Astrocyte of the cerebellum (primary cell): ENCODE measurements at regions not wholly inside any gene's neighbourhood (a gene's known extent, or its start where the extent isn't known, plus 50 kb on each side); places are given as distances from the start of the nearest gene placed in this dataset.
"Not testable (repeated sequence)": the region's sequence is repeated elsewhere in the genome, so short reads cannot be mapped to it uniquely, and the experiment has no call there.

ENCODE experiments used
- DNase-seq: peaks from one replicate; pipeline ENCODE4 v3.0.0-alpha.2; 2011; ENCODE audit warnings: low read depth
- H3K4me3 ChIP-seq: 2 replicates; pipeline ENCODE4 v1.5.1; 2011; ENCODE audit warnings: mild to moderate bottlenecking, low read depth, low read length, moderate library complexity
- CTCF ChIP-seq: IDR thresholded peaks from 2 replicates; pipeline ENCODE4 v1.5.1; 2012; ENCODE audit warnings: low read length, low read depth, moderate library complexity, mild to moderate bottlenecking; ENCODE audit errors: missing control alignments
- in situ Hi-C: cut with HindIII; loops from 2 replicates; pipeline ENCODE4 v1.10.0; 2017; ENCODE audit warnings: low sequenced_read_pairs

DNA sequence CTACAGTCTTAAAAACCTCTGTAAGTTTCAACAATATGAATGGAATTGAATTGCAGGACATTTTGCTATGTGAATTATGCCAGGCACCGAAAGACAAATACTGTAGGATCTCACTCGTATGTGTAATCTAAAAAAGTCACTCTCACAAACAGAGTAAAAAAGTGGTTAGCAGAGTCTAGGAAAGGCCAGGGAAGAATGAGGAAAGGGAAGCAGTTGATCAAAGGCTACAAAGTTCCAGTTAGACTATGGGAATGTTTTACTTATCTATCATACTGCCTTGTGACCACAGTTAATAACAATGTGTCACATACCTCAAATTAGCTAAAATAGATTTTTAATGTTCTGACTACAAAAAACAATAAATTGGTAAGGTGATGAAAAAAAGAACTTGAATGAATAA, 565.4 kb upstream of the BRINP3 start:
- in situ Hi-C loops = no loop called here
- DNase-seq = no peak
- no peak for TF ChIP-seq CTCF
- no peak overlapping the region for H3K4me3 ChIP-seq

- in situ Hi-C loops = no loop called here
- H3K4me3 ChIP-seq = no peak overlapping the region
- no peak for TF ChIP-seq CTCF
- no peak for DNase-seq
Measured at GRCh38 chr1:191049781-191050180, 572.1 kb upstream of the BRINP3 start.

GRCh38 chr1:191052888-191053287, 575.2 kb upstream of the BRINP3 start:
- no peak for TF ChIP-seq CTCF
- in situ Hi-C loops = no loop called here
- no peak for DNase-seq
- no peak overlapping the region for H3K4me3 ChIP-seq

DNA sequence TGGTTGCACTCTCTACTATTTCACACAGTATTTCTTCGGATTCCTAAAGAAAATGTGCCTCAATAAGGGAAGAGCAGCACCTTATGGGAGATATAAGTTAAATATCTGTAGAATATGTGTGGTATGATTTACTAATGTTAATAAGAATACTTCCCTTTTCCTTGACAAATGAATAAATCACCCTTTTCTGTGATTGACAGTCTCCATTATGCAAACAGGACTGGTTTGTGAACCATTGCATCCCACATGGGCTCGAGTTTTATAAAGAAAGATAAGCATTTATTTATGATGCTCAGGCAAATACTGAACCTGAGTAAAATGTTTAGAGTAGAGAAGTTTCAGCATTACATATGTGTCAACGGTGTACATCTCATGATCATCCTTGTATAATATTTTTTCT, 587.7 kb upstream of the BRINP3 start:
- no peak overlapping the region for H3K4me3 ChIP-seq
- in situ Hi-C loops = no loop called here
- no peak for TF ChIP-seq CTCF
- no peak for DNase-seq

DNA sequence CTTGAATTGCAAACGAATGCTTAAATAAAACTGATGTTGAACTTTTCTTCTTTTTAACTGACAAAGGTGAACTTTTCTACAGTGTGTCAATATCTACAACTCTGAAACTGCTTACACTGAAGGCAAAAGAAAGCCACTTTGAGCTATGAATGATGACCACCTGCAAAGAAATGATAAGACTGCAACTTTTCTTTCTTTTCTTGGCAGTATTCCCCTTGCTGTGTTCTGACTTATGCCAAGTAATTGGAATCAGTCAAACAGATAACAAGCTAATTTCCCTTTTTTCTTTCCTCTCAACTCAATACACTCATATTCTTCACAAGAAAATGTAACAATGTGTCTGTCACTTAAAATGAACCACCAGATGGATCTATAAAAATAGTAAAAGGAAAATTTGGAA, 588.1 kb upstream of the BRINP3 start:
- TF ChIP-seq CTCF = no peak
- no peak for DNase-seq
- no peak overlapping the region for H3K4me3 ChIP-seq
- in situ Hi-C loops = no loop called here

- H3K4me3 ChIP-seq = no peak overlapping the region
- no peak for DNase-seq
- in situ Hi-C loops = no loop called here
Measured at GRCh38 chr1:191074881-191075280, 597.2 kb upstream of the BRINP3 start.

GRCh38 chr1:191083090-191083489, 605.4 kb upstream of the BRINP3 start:
- in situ Hi-C loops, DNase-seq, H3K4me3 ChIP-seq: not testable (repeated sequence)

More at GRCh38 chr1:191074881-191075280, 597.2 kb upstream of the BRINP3 start:
- no peak for TF ChIP-seq CTCF
